ENCODE measurements at regions not wholly inside any gene's neighbourhood (a gene's known extent, or its start where the extent isn't known, plus 50 kb on each side); places are given as distances from the start of the nearest gene placed in this dataset.
A peak's percentile ranks its signal among the peaks of the same experiment; 100 is the strongest.

DNA sequence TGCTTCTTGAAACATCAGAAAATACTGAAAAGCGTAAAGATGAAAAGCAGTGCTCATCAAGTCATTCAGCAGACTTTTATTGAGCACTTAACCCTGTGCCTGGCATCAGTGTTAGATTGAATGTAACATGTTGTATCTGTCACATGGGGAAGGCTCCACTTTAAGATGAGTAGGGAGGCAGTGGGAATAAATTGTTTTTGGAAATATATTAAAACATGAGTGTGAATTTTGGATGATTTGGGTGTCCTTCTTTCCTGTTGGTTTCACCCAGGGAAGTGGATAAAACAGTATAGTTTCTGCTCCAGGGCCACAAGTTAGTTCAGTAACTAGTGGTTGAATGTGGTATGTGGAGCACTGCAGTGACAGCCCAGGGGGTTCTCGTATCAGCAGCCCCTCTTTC, 301.4 kb upstream of the TPM1 start:
- no peak for DNase-seq (ENCODE audit: low spot score)

DNA sequence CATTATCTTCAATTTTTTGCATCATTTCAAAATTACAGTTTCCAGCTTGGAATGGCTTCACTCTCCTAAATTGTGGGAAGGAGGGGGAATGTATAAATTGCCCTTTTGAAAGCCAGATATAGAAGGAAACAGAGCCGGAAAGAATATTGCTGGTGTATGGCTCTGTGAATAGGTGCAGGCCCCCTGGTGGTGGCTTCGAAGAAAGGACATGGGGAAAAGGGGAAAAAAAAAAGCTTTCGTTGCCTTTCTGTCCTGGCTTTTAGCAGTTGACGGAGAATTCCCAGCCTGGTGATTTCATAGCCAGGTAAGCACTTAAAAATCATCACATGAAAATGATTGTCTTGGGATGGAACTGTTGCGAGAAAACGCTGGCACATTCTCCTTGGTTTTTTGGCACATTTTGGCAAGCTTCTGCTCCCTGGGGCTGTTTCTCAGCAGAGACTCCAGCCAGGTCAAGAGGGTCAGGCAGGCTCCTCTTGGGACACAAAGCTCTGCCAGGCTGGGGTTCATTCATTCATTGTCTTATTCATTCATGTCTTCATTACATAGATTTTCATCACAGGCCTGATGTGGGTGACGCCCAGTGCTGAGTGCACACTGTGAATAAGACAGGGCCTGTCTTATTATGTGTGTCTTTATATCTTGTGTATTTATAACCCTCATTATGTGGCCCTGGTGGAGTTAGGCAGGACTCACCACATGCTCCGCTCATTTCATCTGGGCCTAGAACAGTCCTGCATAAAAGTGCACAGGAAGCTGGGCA, 300.0 kb upstream of the TPM1 start:
- DNase-seq (ENCODE audit: low spot score): peak; percentile 75

DNA sequence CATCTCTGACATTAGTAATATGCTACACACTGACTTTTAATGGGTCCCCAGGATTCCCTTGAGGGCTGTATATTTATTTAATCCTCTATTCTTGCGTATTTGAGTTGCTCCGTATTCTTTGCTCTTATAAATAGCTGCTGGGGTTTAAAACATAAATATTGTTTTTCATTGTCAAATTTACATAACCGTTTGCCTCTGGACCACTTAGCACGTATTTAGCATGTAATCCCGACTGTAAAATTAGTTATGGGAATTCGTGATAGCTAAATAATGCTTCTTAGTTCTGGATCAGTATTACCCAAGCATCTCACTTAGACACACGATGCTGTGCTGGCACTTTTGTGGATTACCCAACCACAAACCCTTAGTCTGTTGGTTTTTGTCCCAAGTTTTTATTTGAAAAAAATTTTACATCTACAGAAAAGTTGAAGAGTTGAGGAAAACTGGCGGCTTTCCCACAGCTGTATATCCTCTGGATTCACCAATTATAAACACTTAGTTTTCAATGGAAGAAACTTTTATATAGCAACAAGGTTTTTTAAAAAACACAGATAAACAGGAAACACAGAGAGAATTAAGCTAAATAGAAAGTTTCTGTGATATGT, 296.8 kb upstream of the TPM1 start:
- peak; percentile 52 for DNase-seq (ENCODE audit: low spot score)

DNA sequence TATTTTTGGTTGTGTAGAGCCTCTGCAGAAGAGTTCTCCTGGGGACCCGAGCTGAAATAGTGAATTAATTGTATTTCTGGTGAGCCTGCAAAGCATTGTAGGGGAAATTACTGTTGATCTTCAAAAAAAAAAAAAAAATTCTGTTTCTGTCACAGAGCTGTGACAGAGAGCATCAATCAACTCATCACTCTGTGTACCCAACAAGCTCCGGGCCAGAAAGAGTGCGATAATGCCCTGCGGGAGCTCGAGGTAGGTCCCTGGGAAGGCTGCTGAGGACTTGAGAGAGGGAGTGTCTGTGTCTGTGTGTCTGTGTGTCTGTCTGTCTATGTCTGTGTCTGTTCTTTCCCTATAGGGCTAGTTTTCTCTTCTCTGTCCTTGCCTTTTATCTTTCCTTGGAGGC, 294.4 kb upstream of the TPM1 start:
- DNase-seq (ENCODE audit: low spot score): no peak

DNA sequence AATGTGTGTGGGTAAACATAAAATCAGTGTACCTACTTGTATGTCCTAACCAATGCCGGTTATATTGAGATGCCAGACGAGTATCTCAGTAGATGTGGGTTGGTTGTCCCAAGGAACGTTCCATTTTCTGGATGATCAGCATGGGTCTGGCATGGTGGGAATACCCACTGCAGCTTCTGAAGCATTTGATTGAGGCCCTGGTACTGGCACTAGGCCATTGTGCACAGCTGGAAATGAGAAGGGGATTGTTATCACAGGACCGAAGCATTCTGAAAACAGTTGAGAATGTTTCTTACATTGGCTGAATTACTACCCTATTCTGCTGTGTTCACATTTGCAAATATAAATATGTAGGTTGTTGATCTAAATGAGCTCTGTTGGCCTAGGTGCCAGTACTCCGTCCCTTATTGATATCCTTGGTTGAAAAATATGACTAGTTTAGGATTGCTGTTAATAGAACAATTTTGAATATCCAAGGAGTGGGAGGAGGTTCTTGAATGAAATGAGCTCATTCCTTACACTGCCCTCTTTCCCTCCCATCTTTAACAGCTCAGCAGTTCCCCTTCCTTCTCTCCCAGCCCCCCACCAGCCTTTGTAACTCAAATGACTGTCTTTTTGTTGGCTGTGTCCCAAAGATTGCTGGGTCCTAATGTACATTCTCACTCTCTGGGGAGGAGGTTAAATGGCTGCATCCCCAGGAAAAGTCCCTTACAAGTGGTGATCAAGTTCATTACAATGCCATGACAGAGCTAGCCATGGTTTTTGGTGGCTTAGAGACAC, 293.3 kb upstream of the TPM1 start:
- no peak for DNase-seq (ENCODE audit: low spot score)

DNA sequence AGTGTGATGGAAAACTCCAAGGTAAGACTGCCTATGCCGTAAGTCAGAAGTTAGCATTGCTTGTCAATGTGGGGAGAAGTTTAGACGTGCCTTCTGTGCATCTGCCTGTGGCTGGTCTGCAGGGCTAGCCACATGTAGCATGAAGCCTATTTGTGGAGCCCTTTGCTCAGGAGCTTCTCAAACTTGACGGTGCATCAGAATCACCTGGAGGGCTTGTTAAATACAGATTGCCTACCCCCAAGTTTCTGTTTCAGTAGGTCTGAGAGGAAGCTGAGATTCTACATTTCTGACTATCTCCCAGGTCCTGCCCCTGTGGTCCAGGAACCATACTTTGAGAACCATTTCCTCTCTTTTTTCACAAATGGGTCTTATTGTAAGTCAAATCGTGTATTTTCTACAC, 292.1 kb upstream of the TPM1 start:
- DNase-seq (ENCODE audit: low spot score): no peak

DNA sequence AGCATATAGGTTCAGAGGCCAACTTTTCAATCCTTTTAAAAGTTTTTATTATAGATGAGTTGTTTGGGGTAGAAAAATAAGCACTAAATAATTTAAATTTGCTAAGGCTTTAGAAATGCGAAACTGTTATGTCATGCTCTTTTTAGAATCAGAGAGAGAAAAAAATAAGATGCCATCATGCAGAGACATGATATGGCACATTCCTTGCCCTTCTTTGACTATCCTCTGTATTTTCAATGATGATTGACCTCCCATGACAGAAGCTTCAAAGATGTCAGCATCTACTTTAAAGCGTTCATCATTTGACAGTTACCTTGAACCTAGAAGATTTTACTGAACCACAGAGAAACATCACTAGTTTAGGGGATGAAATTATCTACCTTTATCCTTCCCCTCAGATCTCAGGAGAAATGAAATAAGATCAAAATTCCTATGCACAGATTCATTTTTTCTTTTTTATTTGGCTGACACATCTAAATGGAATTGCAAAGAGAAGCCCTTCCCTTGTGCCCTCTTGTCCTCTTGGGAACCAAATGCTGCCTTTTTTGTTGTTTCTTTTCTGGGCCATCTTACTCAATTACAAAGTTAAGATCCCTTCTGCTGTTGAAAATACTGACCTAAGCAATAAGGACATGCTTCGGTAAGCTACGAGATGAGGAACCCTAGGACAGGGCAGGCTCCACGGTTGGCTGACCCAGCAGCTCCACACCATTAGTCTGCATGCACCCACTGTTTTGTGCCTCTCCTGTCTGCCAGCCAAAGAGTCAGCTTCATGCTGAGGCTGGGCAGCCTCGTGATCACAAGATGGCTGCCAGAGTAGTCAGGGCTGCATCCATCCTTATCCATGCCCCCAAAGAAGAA, 289.7 kb upstream of the TPM1 start:
- DNase-seq (ENCODE audit: low spot score): no peak

DNA sequence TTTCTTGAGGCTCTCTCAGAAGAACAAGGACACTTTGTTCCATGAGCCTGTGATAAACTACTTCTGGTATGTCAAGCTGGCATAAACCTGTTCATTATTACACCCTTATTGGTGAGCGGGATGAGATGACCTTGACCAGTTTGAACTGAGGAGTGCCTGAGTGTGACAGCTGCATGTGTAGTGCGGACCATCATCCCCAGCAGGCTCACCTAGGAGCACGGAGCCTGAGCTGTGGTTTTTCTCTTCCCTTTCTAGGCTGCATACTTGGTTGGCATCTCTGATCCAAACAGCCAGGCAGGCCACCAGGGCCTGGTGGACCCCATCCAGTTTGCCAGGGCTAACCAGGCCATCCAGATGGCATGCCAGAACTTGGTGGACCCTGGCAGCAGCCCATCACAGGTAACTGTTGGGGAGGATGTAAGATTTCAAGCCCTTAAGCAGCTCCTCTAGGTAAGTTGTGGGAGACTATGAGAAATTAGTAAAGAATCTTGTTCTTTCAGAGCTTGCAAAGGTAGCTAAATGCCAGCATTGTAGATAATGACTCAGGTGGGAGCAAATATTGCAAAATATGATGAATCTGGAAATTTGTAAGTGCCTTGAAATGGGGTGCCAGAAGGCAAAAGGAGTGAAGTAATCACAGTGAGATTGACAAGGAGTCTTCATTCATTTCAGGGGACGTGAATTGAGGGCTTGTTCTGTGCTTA, 288.9 kb upstream of the TPM1 start:
- no peak for DNase-seq (ENCODE audit: low spot score)

DNA sequence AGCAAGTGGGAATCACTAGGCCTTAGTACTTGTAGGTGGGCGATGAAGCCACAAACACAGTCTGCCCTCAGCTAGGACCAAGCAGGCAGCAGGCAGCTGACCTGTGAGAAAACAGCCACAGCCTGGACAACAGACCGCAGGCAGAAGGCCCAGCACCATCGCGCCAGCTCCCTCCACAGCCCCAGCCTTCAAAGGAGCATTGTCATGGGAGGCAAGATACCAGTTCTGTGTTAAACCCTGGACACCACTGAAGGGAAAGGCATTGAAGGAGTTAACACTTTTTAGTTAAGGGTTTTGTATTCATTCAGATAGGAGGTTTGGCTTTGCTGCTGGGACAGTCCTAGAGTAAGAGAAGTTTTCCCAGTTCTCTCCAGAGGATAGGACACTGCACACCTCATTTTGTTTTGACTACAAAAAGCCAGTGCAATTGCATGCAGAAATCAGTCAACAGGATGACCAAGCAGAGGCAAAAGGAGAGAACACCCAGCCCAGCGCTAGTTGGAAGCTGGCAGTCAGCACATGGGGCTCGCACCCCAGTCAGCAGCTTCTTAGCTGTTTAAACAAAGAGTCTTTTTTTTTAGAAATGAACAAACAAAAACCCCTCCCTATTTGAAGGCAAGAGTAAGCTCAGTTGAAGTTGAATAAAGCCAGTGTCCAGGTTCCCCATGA, 286.1 kb upstream of the TPM1 start:
- no peak for DNase-seq (ENCODE audit: low spot score)

DNA sequence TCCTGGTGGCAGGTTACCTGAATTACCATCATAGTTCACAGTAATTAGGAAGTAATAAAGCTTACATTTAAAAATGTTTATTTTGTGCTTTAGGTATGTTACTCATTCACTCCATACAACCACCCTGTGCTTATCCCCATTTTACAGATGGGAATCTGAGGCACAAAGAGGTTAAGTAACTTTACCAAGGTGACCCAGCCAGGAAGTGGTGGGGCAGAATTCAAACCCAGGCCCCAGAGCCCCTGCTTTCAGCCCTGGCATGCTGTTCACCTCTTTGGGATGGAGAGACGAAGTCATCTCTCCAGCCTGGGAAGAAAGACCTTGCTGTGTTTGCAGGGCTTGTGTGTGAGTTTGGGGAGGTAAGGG, 285.6 kb upstream of the TPM1 start:
- DNase-seq (ENCODE audit: low spot score): no peak

DNA sequence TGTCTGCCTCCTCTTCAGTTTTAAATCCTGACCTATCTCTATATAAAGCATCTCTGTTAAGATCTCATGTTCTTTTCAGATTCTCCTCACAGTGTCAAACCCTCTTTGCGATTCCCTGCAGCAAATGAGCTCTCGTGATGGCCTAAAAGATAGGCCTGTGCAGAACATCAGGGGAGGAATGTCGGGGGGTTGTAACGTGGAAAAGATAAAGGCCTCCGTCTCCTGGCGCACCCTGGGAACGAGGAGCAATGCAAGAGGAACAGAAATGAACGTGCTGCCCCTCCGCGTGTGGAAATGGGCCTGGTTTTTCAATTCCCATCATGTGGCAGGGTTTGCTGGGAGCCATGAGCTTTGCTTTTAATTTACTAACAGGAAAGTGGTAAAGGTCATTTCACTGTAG, 285.0 kb upstream of the TPM1 start:
- DNase-seq (ENCODE audit: low spot score): no peak

DNA sequence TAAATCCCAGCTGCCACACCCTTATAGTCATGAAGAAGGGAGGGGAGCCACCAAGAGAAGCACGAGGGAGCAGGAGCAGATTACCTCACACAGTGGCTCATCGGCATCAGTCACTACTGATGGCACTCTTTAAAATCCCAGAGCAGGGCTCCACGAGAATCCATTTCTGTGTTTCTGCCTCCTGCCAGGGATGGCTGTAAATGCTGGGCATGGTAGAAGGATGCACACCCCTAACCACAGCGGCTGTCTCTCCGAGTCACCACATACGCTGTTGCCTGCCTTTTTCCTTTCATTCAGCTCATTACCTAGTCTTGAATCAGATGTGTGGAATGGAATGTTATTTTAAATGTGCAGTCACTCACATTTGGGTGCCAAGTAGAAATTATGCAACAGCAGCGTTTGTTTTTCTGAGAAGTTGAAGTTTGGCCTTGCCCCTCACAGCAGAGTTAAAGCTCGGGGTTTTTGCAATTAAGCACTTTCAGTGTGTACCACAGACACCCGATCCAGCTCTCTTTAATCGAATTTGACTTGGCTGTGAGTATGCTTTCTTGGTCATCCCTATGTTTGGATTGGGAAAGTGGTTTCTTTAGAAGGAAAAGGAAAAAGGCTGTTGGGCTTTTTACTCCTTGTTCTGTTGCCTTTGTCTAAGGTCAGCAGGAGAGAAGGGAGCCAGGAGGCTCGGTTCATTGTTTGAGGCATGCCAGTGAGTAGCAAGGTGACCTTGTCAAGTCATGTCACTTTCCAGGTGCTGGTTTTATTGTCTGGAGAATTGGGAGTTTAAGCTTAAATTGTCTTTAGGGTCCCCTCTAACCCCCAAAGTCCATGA, 284.2 kb upstream of the TPM1 start:
- DNase-seq (ENCODE audit: low spot score): no peak

DNA sequence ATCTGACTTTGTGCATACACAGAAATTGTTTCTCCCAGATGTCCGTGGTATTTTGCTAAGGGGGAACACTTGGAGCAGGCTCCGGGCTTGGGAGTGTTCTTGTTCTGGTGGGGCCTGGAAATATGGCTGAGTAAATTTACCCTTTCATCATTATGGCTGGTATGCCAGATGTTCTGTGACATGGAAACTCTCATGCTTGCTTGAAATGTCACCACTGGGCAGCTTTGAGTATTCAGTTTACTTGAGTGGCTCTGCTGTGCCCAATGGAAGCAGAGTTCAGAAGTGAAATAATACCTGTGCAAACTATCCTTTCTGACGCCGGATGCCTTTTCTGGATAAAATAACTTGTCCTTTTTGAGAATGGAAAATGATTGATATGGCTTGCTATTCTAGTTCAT, 283.6 kb upstream of the TPM1 start:
- DNase-seq (ENCODE audit: low spot score): no peak

DNA sequence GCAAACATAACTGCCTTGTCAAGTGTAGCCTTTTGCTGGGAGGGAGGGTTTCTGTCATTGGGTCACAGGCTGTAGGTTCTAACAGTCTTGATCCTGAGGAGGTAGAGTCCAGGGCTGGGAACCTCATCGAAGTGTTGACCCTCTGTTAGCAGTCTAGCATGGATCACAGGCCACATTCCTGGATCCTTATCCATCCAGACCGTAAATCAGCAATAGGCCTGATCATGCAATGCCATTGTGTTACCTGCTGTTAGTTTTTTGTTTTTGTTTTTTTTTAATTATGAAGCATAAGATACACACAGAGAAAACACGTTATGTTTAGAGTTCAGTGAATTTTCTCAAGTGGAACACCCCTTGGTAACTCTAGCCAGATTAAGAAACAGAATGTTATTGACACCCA, 282.0 kb upstream of the TPM1 start:
- no peak for DNase-seq (ENCODE audit: low spot score)

DNA sequence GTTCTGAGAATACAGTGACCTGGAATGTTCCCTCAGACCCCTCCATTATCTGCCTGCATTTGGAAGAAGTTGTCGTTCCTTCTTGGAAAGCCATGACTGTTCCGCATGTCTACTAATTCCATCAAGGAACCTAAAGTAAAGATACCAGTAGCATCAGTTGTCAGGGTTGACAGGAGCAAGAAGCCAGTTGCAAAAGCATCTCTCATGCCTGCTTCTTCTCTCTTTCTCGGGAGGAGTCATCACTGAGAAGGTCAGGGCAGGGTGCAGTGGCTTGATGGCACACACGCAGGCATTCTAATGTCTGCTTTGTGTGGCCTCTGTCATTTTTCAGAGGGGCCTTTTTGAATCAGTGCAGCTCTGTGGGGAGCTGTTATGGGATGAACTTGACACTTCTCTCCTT, 276.6 kb upstream of the TPM1 start:
- DNase-seq (ENCODE audit: low spot score): peak; percentile 35

DNA sequence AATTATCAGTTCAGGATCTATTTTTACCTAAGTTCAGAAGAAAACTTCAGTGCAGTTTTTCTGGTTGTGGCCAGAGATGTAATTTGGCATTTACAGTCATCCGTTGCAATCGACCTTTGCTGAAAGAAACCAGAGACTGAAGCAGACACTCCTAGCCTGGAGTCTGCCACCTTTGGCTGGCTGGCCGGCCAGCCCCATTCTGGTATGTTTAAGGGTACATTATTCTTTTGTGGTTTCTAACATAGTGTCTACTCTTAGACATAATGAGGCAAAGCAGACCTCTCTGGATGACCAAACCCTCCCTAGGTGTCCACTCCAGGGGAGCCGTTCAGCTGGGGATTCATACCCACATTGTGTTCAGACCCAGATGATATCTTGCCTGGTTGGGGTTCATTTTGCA, 275.9 kb upstream of the TPM1 start:
- DNase-seq (ENCODE audit: low spot score): peak; percentile 45

DNA sequence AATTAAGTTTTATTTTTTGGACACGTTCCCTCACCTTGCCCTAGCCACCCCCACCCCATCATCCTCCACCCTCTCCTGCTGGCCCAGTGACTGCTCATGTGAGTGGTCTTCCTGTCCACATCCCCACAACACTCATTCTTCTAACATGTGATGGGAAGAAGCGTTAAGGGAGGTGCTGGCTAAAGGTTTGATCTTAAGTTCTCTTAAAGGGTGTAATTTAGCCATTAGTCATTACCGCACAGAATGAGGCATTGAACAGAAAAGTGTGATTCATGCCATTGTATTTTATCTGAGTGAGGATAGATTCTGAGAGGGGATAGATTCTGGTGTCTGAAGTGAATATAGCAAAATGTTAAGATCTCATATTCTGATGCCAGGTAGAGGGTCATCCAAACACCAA, 272.9 kb upstream of the TPM1 start:
- no peak for DNase-seq (ENCODE audit: low spot score)

DNA sequence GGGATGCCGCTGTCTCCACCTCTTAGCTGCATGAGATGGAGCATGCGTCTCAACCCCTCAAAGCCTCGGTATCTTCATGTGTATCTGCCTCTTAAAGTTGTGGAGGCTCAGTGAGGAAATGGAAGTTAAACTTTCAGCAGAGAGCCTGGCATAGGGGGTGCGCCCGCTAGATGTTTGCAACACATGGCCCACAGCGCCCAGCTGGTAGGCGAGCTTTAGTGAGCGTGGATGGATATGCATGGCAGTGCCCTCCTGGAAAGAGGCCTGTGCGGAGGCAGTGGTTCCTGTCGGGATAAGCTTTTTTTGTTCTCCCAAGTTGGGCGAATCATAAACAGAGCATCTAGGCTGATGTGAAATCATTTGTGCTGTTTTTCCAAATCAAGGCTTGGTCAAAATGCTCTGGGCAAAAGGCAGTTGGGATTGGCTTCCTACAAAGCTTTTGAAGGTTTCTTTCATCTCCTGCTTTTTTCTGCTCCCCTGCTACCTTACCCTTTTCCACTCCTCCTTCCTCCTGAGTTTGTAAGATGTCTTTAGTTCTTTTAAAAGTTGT, 272.4 kb upstream of the TPM1 start:
- DNase-seq (ENCODE audit: low spot score): no peak

DNA sequence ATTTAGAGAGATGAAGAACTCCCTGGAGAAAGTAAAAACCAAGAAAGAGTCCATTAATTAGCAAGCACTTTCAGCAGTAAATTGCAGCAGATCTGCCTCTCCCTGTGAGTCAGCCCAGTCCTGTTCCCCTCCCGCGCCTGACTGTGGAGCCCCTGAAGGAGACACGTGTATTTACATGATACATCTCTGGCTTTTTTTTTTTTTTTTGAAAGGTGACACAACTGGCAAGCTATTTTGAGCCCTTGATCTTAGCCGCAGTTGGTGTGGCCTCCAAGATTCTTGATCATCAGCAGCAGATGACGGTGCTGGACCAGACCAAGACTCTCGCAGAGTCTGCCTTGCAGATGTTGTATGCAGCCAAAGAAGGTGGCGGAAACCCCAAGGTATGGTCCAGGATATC, 271.8 kb upstream of the TPM1 start:
- DNase-seq (ENCODE audit: low spot score): peak; percentile 47

DNA sequence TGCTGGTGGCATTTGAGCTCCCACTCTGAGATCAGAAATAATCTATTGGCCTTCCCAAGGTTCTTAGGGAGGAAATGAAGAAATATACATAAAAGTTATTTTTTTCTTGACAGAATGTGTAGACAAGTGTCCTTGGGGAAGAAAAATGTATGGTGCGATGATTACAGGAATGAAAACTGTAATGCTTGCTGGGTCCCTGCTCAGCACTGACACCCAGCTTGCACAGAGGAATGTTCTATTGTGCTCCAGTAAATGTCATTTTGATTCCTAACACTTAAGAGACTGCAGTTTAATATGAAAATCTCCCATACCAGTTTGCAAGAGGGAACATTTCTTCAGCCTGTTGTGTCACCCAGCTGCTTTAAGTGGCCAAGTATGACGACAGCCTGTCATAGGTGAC, 271.3 kb upstream of the TPM1 start:
- no peak for DNase-seq (ENCODE audit: low spot score)

All from umbilical cord (tissue), 1 donor.